D721Med (cell line): ENCODE measurements at regions not wholly inside any gene's neighbourhood (a gene's known extent, or its start where the extent isn't known, plus 50 kb on each side); places are given as distances from the start of the nearest gene placed in this dataset.
"Not testable (repeated sequence)": the region's sequence is repeated elsewhere in the genome, so short reads cannot be mapped to it uniquely, and the experiment has no call there.

Source experiments
- DNase-seq: peaks from one replicate; pipeline ENCODE4 v3.0.0; 2011; ENCODE audit warnings: low spot score; ENCODE audit not compliant: insufficient read length
- FAIRE-seq: peaks from 2 replicates; lab custom pipeline; 2011; peaks lifted over from hg19 to GRCh38; lab: Jason Lieb, UNC
- CTCF ChIP-seq: IDR thresholded peaks from 2 replicates; pipeline ENCODE4 v1.5.1; 2012; ENCODE audit warnings: mild to moderate bottlenecking, control low read depth; ENCODE audit not compliant: insufficient read depth; ENCODE audit errors: missing control alignments

- FAIRE-seq (no peak), DNase-seq (no peak)
- TF ChIP-seq CTCF, result no peak
Observed at GRCh38 chr11:13782390-13783075, 114.1 kb downstream of the FAR1 start.

DNA sequence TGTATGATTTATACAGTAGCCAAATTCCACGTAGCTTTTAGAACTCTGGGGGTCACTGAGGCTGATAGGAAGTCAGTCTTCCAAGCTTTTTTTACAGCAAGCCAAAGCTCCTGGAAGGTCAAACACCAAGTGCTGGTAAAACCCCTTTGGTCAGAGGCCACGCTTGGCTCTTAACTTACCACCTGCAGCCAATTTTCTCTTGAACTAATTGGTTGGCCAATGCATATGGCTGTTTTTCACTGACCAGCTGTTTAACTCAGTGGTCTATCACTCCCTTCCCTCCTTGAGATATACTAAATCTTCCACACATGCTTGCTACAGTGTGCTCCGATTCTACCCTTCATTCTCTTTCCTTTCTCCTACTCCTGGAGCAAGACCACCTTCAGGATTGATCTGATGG, 116.0 kb downstream of the FAR1 start:
- TF ChIP-seq CTCF, result no peak
- DNase-seq, result no peak
- FAIRE-seq, result no peak

GRCh38 chr11:13784855-13785254, 116.4 kb downstream of the FAR1 start:
- TF ChIP-seq CTCF, result no peak
- DNase-seq (no peak), FAIRE-seq (no peak)

GRCh38 chr11:13786688-13787087, 118.2 kb downstream of the FAR1 start:
- FAIRE-seq, result no peak
- TF ChIP-seq CTCF, result no peak
- no peak for DNase-seq

GRCh38 chr11:13797616-13798015, 129.1 kb downstream of the FAR1 start:
- not testable (repeated sequence) for DNase-seq, FAIRE-seq

GRCh38 chr11:13800901-13801300, 132.4 kb downstream of the FAR1 start:
- FAIRE-seq, result no peak
- TF ChIP-seq CTCF, result no peak
- DNase-seq, result no peak

- no peak for TF ChIP-seq CTCF
- no peak for FAIRE-seq
Observed at GRCh38 chr11:13818325-13818724, 144.2 kb upstream of the SPON1 start.

More at GRCh38 chr11:13818325-13818724, 144.2 kb upstream of the SPON1 start:
- DNase-seq, result no peak
